GM08714 (cell line): ENCODE measurements at regions not wholly inside any gene's neighbourhood (a gene's known extent, or its start where the extent isn't known, plus 50 kb on each side); places are given as distances from the start of the nearest gene placed in this dataset.
"Not testable (repeated sequence)": the region's sequence is repeated elsewhere in the genome, so short reads cannot be mapped to it uniquely, and the experiment has no call there.

ENCODE experiments used
- H3K4me3 ChIP-seq: fragments of 200-500 bp; sonication (Bioruptor generic); 2 replicates; pipeline ENCODE4 v1.5.1; 2014; ENCODE audit warnings: mild to moderate bottlenecking, low read length, inconsistent platforms
- ZNF274 ChIP-seq: IDR thresholded peaks from 2 replicates; pipeline ENCODE4 v1.6.1; 2012; ENCODE audit warnings: mild to moderate bottlenecking, low read depth, low read length

GRCh38 chr12:17591005-17591681 is 498.9 kb downstream of the RERGL start:
- H3K4me3 ChIP-seq: no peak overlapping the region
- no peak for TF ChIP-seq ZNF274

GRCh38 chr12:17588968-17589367 is 501.0 kb downstream of the RERGL start:
- no peak overlapping the region for H3K4me3 ChIP-seq
- no peak for TF ChIP-seq ZNF274

- H3K4me3 ChIP-seq: no peak overlapping the region
- no peak for TF ChIP-seq ZNF274
Measured at GRCh38 chr12:17579205-17580026, 510.6 kb downstream of the RERGL start.

GRCh38 chr12:17577405-17577804 is 512.6 kb downstream of the RERGL start:
- TF ChIP-seq ZNF274: no peak

GRCh38 chr12:17572250-17572649 is 517.7 kb downstream of the RERGL start:
- no peak overlapping the region for H3K4me3 ChIP-seq
- no peak for TF ChIP-seq ZNF274

More at GRCh38 chr12:17577405-17577804, 512.6 kb downstream of the RERGL start:
- H3K4me3 ChIP-seq: no peak overlapping the region

GRCh38 chr12:17571047-17571446 is 518.9 kb downstream of the RERGL start:
- no peak for TF ChIP-seq ZNF274
- no peak overlapping the region for H3K4me3 ChIP-seq

GRCh38 chr12:17564630-17565029 is 525.4 kb downstream of the RERGL start:
- not testable (repeated sequence) for H3K4me3 ChIP-seq

- TF ChIP-seq ZNF274: no peak
- no peak overlapping the region for H3K4me3 ChIP-seq
Measured at GRCh38 chr12:17550011-17550410, 540.0 kb downstream of the RERGL start.

- no peak overlapping the region for H3K4me3 ChIP-seq
- no peak for TF ChIP-seq ZNF274
Measured at GRCh38 chr12:17540921-17541320, 549.1 kb downstream of the RERGL start.

- H3K4me3 ChIP-seq: no peak overlapping the region
- TF ChIP-seq ZNF274: no peak
Measured at GRCh38 chr12:17528394-17528793, 561.6 kb downstream of the RERGL start.

GRCh38 chr12:17527021-17527420 is 563.0 kb downstream of the RERGL start:
- TF ChIP-seq ZNF274: no peak
- no peak overlapping the region for H3K4me3 ChIP-seq

GRCh38 chr12:17511369-17511768 is 578.6 kb downstream of the RERGL start:
- no peak overlapping the region for H3K4me3 ChIP-seq
- TF ChIP-seq ZNF274: no peak

- TF ChIP-seq ZNF274: no peak
- H3K4me3 ChIP-seq: no peak overlapping the region
Measured at GRCh38 chr12:17507336-17507735, 582.7 kb downstream of the RERGL start.

- no peak overlapping the region for H3K4me3 ChIP-seq
- no peak for TF ChIP-seq ZNF274
Measured at GRCh38 chr12:17503742-17504141, 586.3 kb downstream of the RERGL start.

GRCh38 chr12:17489452-17489851 is 600.5 kb downstream of the RERGL start:
- H3K4me3 ChIP-seq: no peak overlapping the region
- no peak for TF ChIP-seq ZNF274
